ENCODE measurements at regions not wholly inside any gene's neighbourhood (a gene's known extent, or its start where the extent isn't known, plus 50 kb on each side); places are given as distances from the start of the nearest gene placed in this dataset.
A peak's percentile ranks its signal among the peaks of the same experiment; 100 is the strongest.
"Not testable (repeated sequence)": the region's sequence is repeated elsewhere in the genome, so short reads cannot be mapped to it uniquely, and the experiment has no call there.

DNA sequence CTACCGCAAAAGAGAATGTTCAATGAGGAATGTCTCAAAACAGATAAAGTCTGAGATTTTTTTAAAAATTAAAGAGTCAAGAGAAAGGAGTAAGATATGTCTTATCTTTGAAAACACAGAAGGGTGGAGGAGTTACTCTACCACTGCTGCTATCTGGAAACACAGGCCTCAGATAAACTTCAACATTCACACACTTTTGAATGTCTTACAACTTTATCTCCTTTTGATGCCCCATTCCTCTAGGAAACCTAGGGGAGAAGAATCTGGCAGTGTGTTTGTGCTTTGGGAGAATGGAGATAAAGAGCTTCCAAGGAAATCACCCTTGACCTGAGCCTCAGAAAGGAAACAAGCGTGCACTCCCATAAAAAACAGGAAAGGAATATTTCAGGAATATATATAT lies 468.2 kb downstream of the PLOD2 start:
- no peak for DNase-seq (ENCODE audit: low read depth in 2 of 2)

GRCh38 chr3:145696011-145696410 lies 465.0 kb downstream of the PLOD2 start:
- no peak for DNase-seq (ENCODE audit: low read depth in 2 of 2)

DNA sequence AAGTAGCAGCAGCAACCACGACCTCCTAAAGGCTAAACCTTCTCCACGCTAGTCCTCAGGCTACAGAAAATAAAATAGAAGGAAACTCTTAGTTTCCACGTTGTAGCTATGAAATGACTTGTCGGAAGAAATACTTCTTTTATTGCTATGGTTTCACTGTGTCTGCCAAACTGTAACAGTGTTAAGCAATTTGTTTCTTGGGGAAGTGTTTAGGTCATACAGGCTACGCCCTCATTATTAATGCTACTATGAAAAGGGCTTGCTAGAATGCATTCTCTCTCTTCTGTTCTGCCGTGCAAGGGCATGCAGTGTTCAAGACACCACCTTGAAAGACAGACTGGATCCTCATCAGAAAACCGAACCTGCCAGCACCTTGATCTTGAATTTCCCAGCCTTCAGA lies 462.7 kb downstream of the PLOD2 start:
- no peak for DNase-seq (ENCODE audit: low read depth in 2 of 2)

DNA sequence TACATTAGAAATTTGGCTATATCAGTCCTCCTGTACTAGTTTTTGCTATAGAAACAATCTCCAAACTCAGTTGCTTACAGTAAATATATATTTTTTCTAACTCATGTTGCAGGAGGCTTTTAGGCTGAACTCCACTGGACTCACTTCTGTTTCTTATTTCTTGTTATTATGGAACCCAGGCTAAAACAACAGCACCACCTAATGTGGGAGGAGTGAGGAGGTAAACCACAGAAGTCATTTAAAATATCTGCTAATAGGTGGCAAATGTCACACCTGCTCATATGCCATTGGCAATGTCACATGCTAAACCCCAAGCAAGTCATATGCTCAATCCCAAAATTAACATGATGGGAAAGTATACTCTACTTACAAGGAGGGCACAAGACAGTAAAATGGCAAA lies 462.2 kb downstream of the PLOD2 start:
- no peak for DNase-seq (ENCODE audit: low read depth in 2 of 2)

GRCh38 chr3:145704020-145704419 lies 457.0 kb downstream of the PLOD2 start:
- DNase-seq (ENCODE audit: low read depth in 2 of 2): peak; percentile 3 to 4

DNA sequence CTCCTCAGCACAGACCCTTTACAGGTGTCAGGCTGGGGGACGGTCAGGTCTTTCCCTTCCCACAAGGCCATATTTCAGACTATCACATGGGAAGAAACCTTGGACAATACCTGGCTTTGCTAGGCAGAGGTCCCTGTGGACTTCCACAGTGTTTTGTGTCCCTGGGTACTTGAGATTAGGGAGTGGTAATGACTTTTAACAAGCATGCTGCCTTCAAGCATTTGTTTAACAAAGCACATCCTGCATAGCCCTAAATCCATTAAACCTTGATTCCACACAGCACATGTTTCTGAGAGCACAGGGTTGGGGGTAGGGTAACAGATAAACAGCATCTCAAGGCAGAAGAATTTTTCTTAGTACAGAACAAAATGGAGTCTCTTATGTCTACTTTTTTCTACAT lies 451.2 kb downstream of the PLOD2 start:
- not testable (repeated sequence) for DNase-seq (ENCODE audit: low read depth in 2 of 2)

DNA sequence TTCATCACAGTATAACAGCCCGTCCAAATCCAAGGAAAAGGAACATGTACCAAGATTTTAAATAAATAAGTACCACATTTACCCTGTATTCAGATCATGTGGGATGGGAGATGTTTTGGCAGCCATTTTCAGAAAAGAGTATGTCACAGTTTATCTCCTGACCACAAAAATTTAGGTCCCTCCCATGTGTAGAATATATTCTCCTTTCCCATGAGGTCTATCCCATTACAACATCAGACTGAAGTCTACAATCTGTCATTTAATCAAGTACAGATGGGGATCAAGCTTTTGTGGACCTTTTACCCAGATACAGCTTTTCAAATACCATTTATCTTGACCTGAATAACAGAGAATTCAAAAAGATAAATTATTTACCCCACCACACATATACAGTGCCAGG lies 444.5 kb downstream of the PLOD2 start:
- DNase-seq (ENCODE audit: low read depth in 2 of 2): peak; percentile 80 to 86

DNA sequence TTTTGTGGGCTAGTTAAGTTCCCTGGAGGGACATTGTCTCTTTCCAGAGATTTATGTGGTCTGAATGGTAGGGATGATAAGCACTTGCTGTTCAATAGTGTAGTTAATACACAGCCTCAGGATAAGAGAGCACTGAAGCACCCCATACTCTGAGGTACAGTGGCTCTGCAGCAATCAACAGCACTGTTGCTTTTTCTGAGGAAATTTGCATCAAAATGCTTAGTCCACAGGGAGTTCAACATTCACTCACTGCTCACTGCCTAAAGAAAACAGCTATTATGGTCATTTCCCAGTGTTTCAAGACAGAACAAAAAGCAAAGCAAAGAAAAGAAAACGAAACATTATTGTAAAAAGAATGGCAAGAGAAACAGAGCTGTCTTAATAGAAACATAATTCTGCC lies 441.9 kb downstream of the PLOD2 start:
- DNase-seq (ENCODE audit: low read depth in 2 of 2): no peak

GRCh38 chr3:145721273-145721805 lies 439.6 kb downstream of the PLOD2 start:
- no peak for DNase-seq (ENCODE audit: low read depth in 2 of 2)

DNA sequence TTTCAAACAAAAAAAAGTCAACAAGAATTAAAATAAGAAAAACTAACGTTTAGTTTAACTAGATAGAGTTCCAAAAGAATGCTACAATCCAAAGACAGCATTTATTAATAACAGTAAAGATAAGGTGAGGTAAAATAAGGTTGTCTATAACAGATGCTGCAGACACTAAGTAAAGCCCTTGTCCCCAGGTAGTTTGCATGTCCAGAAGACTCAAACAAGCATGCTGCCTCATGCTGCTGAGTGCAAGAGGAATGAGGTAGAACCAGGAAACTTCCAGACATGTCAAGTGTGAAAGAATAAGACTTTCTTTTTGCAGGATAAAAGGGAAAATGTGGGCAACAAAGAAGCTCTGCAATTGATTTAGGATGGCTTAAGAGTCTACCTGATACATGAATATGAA lies 439.2 kb downstream of the PLOD2 start:
- DNase-seq (ENCODE audit: low read depth in 2 of 2): no peak

DNA sequence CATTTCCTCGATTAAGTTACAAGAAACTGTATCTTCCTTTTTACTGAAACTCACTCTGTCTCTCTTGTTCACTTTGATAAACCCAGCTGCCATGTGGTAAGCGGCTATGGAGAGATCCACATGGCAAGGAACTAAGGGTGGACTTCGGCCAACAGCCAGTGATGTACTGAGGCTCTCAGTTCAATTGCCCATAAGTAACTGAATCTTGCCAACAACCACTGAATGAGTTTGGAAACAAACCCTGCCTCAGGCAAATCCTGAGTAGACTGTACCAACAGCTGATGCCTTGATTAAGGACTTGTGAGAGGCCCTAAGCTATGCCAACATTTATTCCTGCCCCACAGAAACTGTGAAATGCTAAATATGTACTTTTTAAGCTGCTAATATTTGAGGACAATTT lies 433.5 kb downstream of the PLOD2 start:
- no peak for DNase-seq (ENCODE audit: low read depth in 2 of 2)

DNA sequence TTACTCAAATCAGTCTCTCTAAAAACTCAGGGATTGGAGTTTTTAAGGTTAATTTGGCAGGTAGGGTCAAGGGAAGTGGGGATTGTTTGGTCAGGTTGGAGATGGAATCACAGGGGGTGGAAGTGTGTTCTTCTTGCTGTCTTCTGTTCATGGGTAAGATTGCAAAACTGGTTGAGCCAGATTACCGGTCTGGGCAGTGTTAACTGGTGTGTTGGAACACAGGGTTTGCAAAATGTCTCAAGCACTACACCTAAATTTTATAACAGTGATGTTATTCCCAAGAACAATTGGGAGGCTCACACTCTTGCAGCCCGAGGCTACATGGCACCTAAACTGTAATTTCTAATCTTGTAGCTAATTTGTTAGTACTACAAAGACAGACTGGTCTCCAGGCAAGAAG lies 425.4 kb downstream of the PLOD2 start:
- DNase-seq (ENCODE audit: low read depth in 2 of 2): no peak

DNA sequence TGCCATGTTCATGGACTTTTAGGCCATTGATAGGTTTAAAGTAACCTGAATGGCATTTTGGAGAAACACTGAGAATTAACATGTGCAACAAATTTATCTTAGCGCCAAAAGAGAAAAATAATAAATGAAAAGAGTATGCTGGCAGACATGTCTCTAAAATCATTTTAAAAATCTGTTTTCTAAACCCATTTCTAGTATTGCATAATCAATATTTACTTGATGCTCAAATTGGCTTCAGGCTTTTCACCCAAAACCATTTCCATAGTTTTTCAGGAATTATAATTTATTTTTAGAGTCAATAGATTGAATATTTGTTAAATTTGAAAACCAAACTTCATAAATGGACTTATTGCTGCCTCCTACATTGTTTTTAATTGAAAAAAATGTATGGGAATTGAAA lies 423.0 kb downstream of the PLOD2 start:
- DNase-seq (ENCODE audit: low read depth in 2 of 2): no peak

DNA sequence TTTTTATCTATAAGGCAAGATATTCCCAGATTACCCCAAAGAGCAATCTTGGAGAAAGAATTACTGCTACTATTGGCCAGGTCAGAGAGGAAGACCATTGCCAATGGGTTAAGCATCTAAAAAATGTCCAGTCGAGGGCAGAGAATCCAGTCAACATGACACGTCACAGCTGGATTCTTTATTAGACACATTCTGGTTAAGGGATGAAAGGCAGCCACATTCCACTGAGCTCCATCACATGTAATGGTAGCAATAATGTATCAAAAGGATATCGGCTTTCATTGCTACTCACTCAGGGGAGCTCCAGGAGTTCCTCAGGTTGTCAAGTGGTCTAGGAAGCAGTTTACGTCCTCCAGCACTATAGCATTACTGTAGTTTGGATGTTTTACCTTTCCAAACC lies 421.1 kb downstream of the PLOD2 start:
- DNase-seq (ENCODE audit: low read depth in 2 of 2): no peak

GRCh38 chr3:145750657-145751056 lies 410.3 kb downstream of the PLOD2 start:
- DNase-seq (ENCODE audit: low read depth in 2 of 2): no peak

DNA sequence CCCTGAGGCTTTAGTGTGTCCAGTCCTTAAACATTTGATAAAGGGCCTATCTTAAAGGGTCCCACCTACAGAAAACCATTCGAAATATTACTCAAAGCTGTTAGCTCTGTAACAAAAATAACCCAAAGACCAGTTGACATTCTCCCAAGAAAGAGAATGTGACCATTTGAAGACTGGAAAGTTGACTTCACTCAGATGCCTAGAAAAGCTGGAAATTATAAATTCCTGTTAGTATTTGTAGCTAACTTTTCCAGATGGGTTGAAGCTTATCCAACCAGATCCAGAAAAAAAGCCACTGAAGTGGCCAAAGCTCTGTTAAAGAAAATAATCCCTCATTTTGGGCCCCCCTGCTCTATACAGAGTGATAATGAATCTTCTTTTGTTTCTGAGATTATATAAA lies 408.4 kb downstream of the PLOD2 start:
- DNase-seq (ENCODE audit: low read depth in 2 of 2): no peak

- no peak for DNase-seq (ENCODE audit: low read depth in 2 of 2)
Measured at GRCh38 chr3:145754605-145755289, 406.2 kb downstream of the PLOD2 start.

DNA sequence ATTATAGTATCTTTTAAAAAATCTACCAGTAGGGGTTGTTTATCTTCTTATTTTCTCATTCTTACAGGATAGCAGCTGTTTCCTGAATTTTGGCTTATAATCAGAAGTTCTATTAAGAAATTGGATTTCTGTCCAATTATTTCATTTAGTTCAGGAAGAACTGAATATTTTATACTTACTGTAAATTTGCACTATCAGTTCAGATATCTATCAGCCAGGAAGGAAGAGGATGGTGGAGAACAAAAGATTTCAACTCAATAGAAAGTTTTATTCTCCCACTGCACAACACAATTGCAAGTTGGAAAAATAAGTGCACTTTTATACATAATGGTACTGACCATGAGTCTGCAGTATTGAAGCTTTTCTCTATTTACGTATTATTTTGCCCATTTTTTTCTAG lies 400.9 kb downstream of the PLOD2 start:
- no peak for DNase-seq (ENCODE audit: low read depth in 2 of 2)

DNA sequence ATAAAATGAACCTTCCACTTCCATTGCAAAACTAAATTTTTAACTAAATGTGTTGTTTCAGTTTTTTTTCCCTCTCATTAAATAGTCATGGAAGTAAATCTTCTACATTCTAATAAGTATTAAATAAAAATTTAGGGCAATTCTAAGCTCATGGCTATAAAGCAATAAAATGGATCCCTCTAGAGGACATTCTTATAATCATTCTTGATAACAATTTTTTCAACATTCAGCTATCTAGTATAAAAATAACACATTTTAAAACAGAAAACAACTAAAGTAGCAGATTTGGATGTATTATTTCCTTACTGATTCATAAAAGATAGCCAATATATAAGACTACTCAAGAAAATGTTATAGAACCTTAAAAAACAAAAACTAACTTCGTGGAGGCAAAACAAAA lies 393.1 kb downstream of the PLOD2 start:
- DNase-seq (ENCODE audit: low read depth in 2 of 2): no peak

GRCh38 chr3:145776782-145777408 lies 384.1 kb downstream of the PLOD2 start:
- peak; percentile 28 for DNase-seq (ENCODE audit: low read depth in 2 of 2)

DNA sequence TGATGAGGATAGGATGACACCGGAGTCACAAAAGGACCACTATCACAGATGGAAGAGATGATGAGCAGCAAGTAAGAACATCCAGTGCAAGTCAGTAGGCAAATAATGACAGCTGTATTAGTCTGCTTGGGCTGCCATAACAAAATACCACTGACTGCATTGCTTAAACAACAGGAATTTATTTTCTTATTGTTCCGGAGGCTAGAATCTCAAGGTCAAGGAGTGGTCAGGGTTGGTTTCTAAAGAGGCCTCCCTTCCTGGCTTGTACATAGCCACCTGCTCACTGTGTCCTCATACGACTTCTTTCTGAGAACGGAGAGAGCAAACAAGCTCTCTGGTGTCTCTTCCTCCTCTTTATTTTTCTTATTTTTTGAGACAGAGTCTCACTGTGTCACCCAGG lies 380.7 kb downstream of the PLOD2 start:
- DNase-seq (ENCODE audit: low read depth in 2 of 2): no peak

GRCh38 chr3:145785668-145786067 lies 375.3 kb downstream of the PLOD2 start:
- DNase-seq (ENCODE audit: low read depth in 2 of 2): no peak

DNA sequence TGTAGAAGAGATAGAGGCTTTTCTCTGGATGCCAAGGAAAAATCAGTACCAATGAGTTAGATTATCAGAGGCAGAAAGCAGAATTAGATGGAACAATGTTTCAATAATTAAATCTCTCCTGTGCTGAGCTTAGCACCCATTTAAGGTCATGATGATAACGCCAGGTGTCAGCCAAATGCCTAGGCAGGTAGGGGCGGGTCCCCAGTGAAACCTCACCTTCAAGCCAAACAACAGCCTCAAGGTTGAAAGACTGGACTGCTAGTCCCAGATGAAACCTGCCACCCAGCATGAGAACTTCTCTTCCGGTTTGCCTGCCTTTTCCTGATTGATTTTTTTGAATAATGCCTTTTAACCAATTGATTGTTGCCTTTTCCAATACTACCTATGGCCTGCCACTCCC lies 363.0 kb downstream of the PLOD2 start:
- no peak for DNase-seq (ENCODE audit: low read depth in 2 of 2)
